ENCODE measurements at regions not wholly inside any gene's neighbourhood (a gene's known extent, or its start where the extent isn't known, plus 50 kb on each side); places are given as distances from the start of the nearest gene placed in this dataset.

- no peak for TF ChIP-seq CTCF (conservative IDR thresholded peaks at IDR 0.05; ENCODE audit: low read depth, low read length)
- TF ChIP-seq MAFK (IDR thresholded peaks at IDR 0.05; ENCODE audit: low read depth, low read length) = no peak
- no peak for TF ChIP-seq BHLHE40 (IDR thresholded peaks at IDR 0.05; ENCODE audit: low read depth, low read length)
- no peak for TF ChIP-seq POLR2A (IDR thresholded peaks at IDR 0.05; ENCODE audit: low read depth, low read length)
- TF ChIP-seq RFX5 (IDR thresholded peaks at IDR 0.05; ENCODE audit: low read depth, low read length) = no peak
- no peak for TF ChIP-seq ELK1 (IDR thresholded peaks at IDR 0.05; ENCODE audit: borderline replicate concordance, low read depth, low read length)
- TF ChIP-seq RAD21 (IDR thresholded peaks at IDR 0.05; ENCODE audit: low read length) = no peak
- no peak for TF ChIP-seq MXI1 (IDR thresholded peaks at IDR 0.05; ENCODE audit: borderline replicate concordance, low read depth, low read length)
- TF ChIP-seq FOS (IDR thresholded peaks at IDR 0.05; ENCODE audit: low read depth, low read length) = no peak
- TF ChIP-seq SMC3 (IDR thresholded peaks at IDR 0.05; ENCODE audit: low read depth, low read length) = no peak
- no peak for TF ChIP-seq USF2 (IDR thresholded peaks at IDR 0.05; ENCODE audit: low read depth, low read length)
- no peak for TF ChIP-seq CHD1 (IDR thresholded peaks at IDR 0.05; ENCODE audit: low read depth, low read length)
- TF ChIP-seq NFE2L2 (IDR thresholded peaks at IDR 0.05; ENCODE audit: low read depth, low read length) = no peak
- TF ChIP-seq RCOR1 (IDR thresholded peaks at IDR 0.05; ENCODE audit: insufficient replicate concordance, low read length) = no peak
Observed at GRCh38 chr14:44873536-44873935, 88.2 kb downstream of the KLHL28 start.

Measured in IMR-90 (cell line).